GM10266 (cell line): ENCODE measurements at regions not wholly inside any gene's neighbourhood (a gene's known extent, or its start where the extent isn't known, plus 50 kb on each side); places are given as distances from the start of the nearest gene placed in this dataset.

ENCODE experiments used
- DNase-seq: peaks from one replicate; pipeline ENCODE4 v3.0.0; 2012; ENCODE audit errors: extremely low spot score
- CTCF ChIP-seq: IDR thresholded peaks from 2 replicates; pipeline ENCODE4 v1.5.1; 2012; ENCODE audit warnings: mild to moderate bottlenecking, low read depth; ENCODE audit not compliant: control insufficient read depth, insufficient read depth; ENCODE audit errors: missing control alignments

- TF ChIP-seq CTCF, result no peak
- DNase-seq, result no peak
Observed at GRCh38 chr10:120012566-120012965, 120.0 kb downstream of the SEC23IP start.

GRCh38 chr10:120014031-120014430, 121.5 kb downstream of the SEC23IP start:
- no peak for DNase-seq
- no peak for TF ChIP-seq CTCF

GRCh38 chr10:120015064-120015463, 122.5 kb downstream of the SEC23IP start:
- no peak for DNase-seq
- no peak for TF ChIP-seq CTCF

GRCh38 chr10:120016906-120017305, 124.4 kb downstream of the SEC23IP start:
- no peak for TF ChIP-seq CTCF
- no peak for DNase-seq

GRCh38 chr10:120017733-120018417, 125.3 kb downstream of the SEC23IP start:
- no peak for TF ChIP-seq CTCF
- DNase-seq, result no peak

- no peak for TF ChIP-seq CTCF
- no peak for DNase-seq
Observed at GRCh38 chr10:120018695-120019094, 126.2 kb downstream of the SEC23IP start.

- no peak for DNase-seq
- no peak for TF ChIP-seq CTCF
Observed at GRCh38 chr10:120019568-120019967, 127.0 kb downstream of the SEC23IP start.
